Epithelial cell of prostate (primary cell): ENCODE measurements at regions not wholly inside any gene's neighbourhood (a gene's known extent, or its start where the extent isn't known, plus 50 kb on each side); places are given as distances from the start of the nearest gene placed in this dataset.
"Not testable (repeated sequence)": the region's sequence is repeated elsewhere in the genome, so short reads cannot be mapped to it uniquely, and the experiment has no call there.

Experiments used
- DNase-seq: peaks from one replicate; pipeline ENCODE4 v3.0.0-alpha.2; 2011; ENCODE audit warnings: low read depth, low spot score
- H3K27ac ChIP-seq: fragments of 450-650 bp; 2 replicates; pipeline ENCODE4 v1.5.1; 2017; ENCODE audit warnings: mild to moderate bottlenecking

GRCh38 chr5:28862137-28862859 lies 1823.9 kb upstream of the CDH9 start:
- DNase-seq, result no peak
- H3K27ac ChIP-seq, result no peak overlapping the region

- no peak for DNase-seq
- no peak overlapping the region for H3K27ac ChIP-seq
Measured at GRCh38 chr5:28855626-28856025, 1817.2 kb upstream of the CDH9 start.

GRCh38 chr5:28850320-28850921 lies 1812.0 kb upstream of the CDH9 start:
- H3K27ac ChIP-seq, result no peak overlapping the region
- DNase-seq, result no peak

- H3K27ac ChIP-seq, result no peak overlapping the region
- DNase-seq, result no peak
Measured at GRCh38 chr5:28831042-28831441, 1792.7 kb upstream of the CDH9 start.

GRCh38 chr5:28823231-28823630 lies 1784.8 kb upstream of the CDH9 start:
- H3K27ac ChIP-seq, result no peak overlapping the region
- DNase-seq, result no peak

GRCh38 chr5:28822071-28822470 lies 1783.7 kb upstream of the CDH9 start:
- DNase-seq, result no peak
- no peak overlapping the region for H3K27ac ChIP-seq

GRCh38 chr5:28810751-28811136 lies 1772.4 kb upstream of the CDH9 start:
- no peak for DNase-seq
- H3K27ac ChIP-seq, result no peak overlapping the region

GRCh38 chr5:28809811-28810750 lies 1771.7 kb upstream of the CDH9 start:
- no peak for DNase-seq
- no peak overlapping the region for H3K27ac ChIP-seq

- no peak overlapping the region for H3K27ac ChIP-seq
- no peak for DNase-seq
Measured at GRCh38 chr5:28808967-28809810, 1770.8 kb upstream of the CDH9 start.

GRCh38 chr5:28807195-28807729 lies 1768.9 kb upstream of the CDH9 start:
- no peak overlapping the region for H3K27ac ChIP-seq
- DNase-seq, result no peak

- not testable (repeated sequence) for H3K27ac ChIP-seq, DNase-seq
Measured at GRCh38 chr5:28799035-28799434, 1760.6 kb upstream of the CDH9 start.

- no peak for DNase-seq
- H3K27ac ChIP-seq, result no peak overlapping the region
Measured at GRCh38 chr5:28788954-28789353, 1750.6 kb upstream of the CDH9 start.

- no peak overlapping the region for H3K27ac ChIP-seq
Measured at GRCh38 chr5:28780083-28780692, 1741.8 kb upstream of the CDH9 start.

GRCh38 chr5:28779161-28779754 lies 1740.9 kb upstream of the CDH9 start:
- DNase-seq, result no peak
- H3K27ac ChIP-seq, result no peak overlapping the region

More at GRCh38 chr5:28780083-28780692, 1741.8 kb upstream of the CDH9 start:
- no peak for DNase-seq

GRCh38 chr5:28770307-28770706 lies 1731.9 kb upstream of the CDH9 start:
- no peak overlapping the region for H3K27ac ChIP-seq
- no peak for DNase-seq

GRCh38 chr5:28766565-28767158 lies 1728.3 kb upstream of the CDH9 start:
- DNase-seq, result no peak
- no peak overlapping the region for H3K27ac ChIP-seq

GRCh38 chr5:28751396-28751795 lies 1713.0 kb upstream of the CDH9 start:
- no peak for DNase-seq
- H3K27ac ChIP-seq, result no peak overlapping the region

- DNase-seq, result no peak
- no peak overlapping the region for H3K27ac ChIP-seq
Measured at GRCh38 chr5:28750251-28750650, 1711.9 kb upstream of the CDH9 start.

- no peak for DNase-seq
- H3K27ac ChIP-seq, result no peak overlapping the region
Measured at GRCh38 chr5:28748446-28748845, 1710.1 kb upstream of the CDH9 start.
